Esophagus squamous epithelium (tissue), 5 donors: ENCODE measurements at regions not wholly inside any gene's neighbourhood (a gene's known extent, or its start where the extent isn't known, plus 50 kb on each side); places are given as distances from the start of the nearest gene placed in this dataset.

Experiments used
- DNase-seq: peaks from one replicate; lab custom pipeline; 2025; lab: John Stamatoyannopoulos, UW
- H3K27ac ChIP-seq, 4 donors: fragments of 200-600 bp; sonication (generic); one replicate each; pipeline ENCODE4 v1.5.1; 2016 to 2019; ENCODE audit warnings: mild to moderate bottlenecking in 1 of 4
- H3K27me3 ChIP-seq, 4 donors: fragments of 200-600 bp; sonication (generic); 1 replicate in 3 of 4; 2 replicates in 1 of 4; pipeline versions ENCODE4 v1.5.1 to v1.6.0; 2017 to 2021; ENCODE audit warnings: antibody characterized with exemption in 1 of 4
- H3K36me3 ChIP-seq, 3 donors: fragments of 200-600 bp; sonication (generic); one replicate each; pipeline ENCODE4 v1.5.1; 2016 to 2019
- H3K4me1 ChIP-seq, 3 donors: fragments of 200-600 bp; sonication (generic); one replicate each; pipeline ENCODE4 v1.5.1; 2017 to 2019
- H3K4me3 ChIP-seq, 4 donors: fragments of 200-600 bp; sonication (generic); 1 replicate in 3 of 4; 2 replicates in 1 of 4; pipeline ENCODE4 v1.5.1; 2016 to 2019; ENCODE audit warnings: mild to moderate bottlenecking in 2 of 4, moderate library complexity in 1 of 4
- H3K9me3 ChIP-seq, 3 donors: fragments of 200-600 bp; sonication (generic); one replicate each; pipeline ENCODE4 v1.5.1; 2016 to 2019
- POLR2A ChIP-seq, 4 donors: fragments of 450-650 bp; IDR thresholded peaks; one replicate each; pipeline ENCODE4 v1.6.1; 2017; ENCODE audit warnings: antibody characterized with exemption in 4 of 4, mild to moderate bottlenecking in 4 of 4, moderate library complexity in 3 of 4
- WGBS, 2 donors: methylation state at CpG; one replicate each; pipeline ENCODE4 v1.1.5; 2018; 5-methylcytosine and 5-hydroxymethylcytosine counted together
- intact Hi-C: fragments of 100-400 bp; cut with DNase I; formaldehyde crosslinking; loops from one replicate; pipeline ENCODE4 v1.15.0; 2022
- TF ChIP-seq, protein P1 (sequence below), 6 experiments: fragments of 450-650 bp in 4 of 6; fragments of 200-600 bp in 2 of 6; sonication (generic) in 2 of 6; IDR thresholded peaks; one replicate each; pipeline ENCODE4 v1.5.1; 2016 to 2019; ENCODE audit warnings: antibody characterized with exemption in 6 of 6, mild to moderate bottlenecking in 4 of 6, moderate library complexity in 4 of 6
- donor health status: DM: yes; HTN: yes; CAD: no.

DNA sequence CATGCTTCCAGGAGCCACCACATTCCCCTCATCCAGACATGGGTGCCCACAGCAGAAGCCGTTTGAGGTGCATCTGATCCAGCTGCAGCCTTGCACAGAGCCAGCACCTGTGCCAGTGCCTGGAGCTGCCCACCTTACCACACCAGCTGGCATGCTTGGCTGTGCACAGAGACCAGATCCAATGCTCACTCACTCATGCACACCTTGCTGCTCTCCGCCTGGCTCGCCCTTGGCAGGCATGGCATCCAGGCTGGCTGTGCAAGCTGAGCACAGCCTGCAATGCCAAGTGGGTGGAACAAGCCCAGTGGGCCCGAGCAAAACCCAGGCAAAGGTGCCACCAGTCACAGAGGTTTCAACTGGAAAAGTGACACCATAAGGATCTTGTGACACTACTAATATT, 66.9 kb upstream of the SEMA3A start:
- TF ChIP-seq POLR2A (IDR thresholded peaks at IDR 0.05) = no peak
- TF ChIP-seq, protein P1, sequence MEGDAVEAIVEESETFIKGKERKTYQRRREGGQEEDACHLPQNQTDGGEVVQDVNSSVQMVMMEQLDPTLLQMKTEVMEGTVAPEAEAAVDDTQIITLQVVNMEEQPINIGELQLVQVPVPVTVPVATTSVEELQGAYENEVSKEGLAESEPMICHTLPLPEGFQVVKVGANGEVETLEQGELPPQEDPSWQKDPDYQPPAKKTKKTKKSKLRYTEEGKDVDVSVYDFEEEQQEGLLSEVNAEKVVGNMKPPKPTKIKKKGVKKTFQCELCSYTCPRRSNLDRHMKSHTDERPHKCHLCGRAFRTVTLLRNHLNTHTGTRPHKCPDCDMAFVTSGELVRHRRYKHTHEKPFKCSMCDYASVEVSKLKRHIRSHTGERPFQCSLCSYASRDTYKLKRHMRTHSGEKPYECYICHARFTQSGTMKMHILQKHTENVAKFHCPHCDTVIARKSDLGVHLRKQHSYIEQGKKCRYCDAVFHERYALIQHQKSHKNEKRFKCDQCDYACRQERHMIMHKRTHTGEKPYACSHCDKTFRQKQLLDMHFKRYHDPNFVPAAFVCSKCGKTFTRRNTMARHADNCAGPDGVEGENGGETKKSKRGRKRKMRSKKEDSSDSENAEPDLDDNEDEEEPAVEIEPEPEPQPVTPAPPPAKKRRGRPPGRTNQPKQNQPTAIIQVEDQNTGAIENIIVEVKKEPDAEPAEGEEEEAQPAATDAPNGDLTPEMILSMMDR (IDR thresholded peaks at IDR 0.05) = no peak
- 42 to 47% methylated on average over 3 to 4 of the region's 4 CpGs for WGBS, 2 donors
- intact Hi-C loops = no loop called here
- no peaks in the 10 kb centered on the region for H3K36me3 ChIP-seq
- no peak overlapping the region for H3K4me3 ChIP-seq
- H3K4me1 ChIP-seq = no peaks in the 10 kb centered on the region
- no peaks in the 10 kb centered on the region for H3K27me3 ChIP-seq
- no peaks in the 10 kb centered on the region for H3K9me3 ChIP-seq
- H3K27ac ChIP-seq = no peak overlapping the region
- DNase-seq = no peak

DNA sequence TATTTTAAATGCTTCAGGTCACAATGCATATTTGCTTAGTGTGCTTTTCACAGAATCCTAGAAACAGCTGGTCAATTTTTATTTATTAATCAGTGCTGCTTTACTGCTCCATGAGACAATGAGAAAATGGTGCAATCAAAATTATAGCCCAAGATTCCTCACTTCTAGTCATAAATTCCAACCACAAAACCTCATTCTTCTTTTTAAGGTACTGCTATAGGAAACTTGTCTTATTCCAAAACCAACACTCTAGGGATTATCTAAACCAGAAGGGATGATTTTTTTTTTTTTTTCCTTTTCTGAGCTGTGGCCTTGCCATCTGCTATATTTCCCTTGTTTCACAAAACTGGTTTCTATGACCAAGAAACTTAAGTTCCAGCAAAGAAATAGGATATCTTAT, 64.0 kb upstream of the SEMA3A start:
- Histone ChIP-seq H3K4me3 (no peak overlapping the region), H3K36me3 (no peaks in the 10 kb centered on the region), H3K27ac (no peak overlapping the region), H3K27me3 (no peaks in the 10 kb centered on the region), H3K9me3 (no peaks in the 10 kb centered on the region), H3K4me1 (no peaks in the 10 kb centered on the region)
- no peak for DNase-seq
- intact Hi-C loops = no loop called here
- TF ChIP-seq POLR2A (IDR thresholded peaks at IDR 0.05) = no peak
- TF ChIP-seq, protein P1 (IDR thresholded peaks at IDR 0.05) = no peak

DNA sequence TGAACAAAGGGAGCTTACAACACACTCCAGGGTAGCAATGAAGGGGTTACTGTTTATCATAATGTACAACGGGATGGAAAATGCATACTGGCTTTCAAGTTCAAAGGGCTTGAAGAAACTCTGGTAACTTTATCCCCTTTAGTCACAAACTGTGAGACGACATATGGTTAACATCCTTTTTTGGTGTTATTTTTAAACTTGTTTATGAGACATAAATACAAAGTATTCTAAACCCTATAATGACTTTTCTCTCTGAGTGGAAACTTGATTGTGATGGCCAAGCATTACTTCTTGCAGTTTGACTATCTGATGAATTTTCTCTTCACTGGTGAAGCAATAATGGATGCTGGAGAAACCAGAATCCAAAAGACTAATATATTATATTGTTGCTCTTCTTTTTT, 62.0 kb upstream of the SEMA3A start:
- 33 to 49% methylated on average over 2 of the region's 2 CpGs for WGBS, 2 donors
- no peak for DNase-seq
- intact Hi-C loops = no loop called here

DNA sequence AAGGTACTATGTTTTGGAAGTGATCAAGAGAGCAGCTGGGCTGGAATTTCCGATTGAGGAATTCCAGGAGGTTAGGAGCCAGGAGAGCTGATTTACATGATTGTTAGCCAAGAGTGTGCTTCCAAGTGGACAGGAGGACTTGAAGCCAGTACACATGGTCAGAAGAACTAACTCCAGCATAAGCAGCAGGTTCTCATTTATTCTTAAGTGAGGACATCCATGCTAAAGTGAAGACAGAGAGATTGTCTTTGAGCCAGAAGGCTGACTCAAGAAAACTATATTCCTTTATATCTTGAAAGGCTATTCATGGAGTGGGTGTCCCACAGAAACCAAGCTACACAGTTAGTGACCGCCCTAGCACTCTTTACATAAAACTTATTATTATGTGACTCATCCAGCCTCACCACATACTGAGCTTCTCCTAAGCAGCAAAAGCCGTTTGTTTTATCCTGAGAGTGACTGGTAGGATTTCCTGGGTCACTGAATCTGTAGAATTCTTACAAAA, 56.7 kb upstream of the SEMA3A start:
- intact Hi-C loops = no loop called here
- Histone ChIP-seq H3K9me3 (no peaks in the 10 kb centered on the region), H3K27me3 (no peaks in the 10 kb centered on the region), H3K27ac (peak overlapping the region in 1 of 4 donors; percentile 30), H3K36me3 (no peaks in the 10 kb centered on the region), H3K4me3 (no peak overlapping the region), H3K4me1 (no peaks in the 10 kb centered on the region)
- WGBS, 2 donors = 48 to 50% methylated on average over 3 of the region's 3 CpGs
- DNase-seq = no peak
- TF ChIP-seq, protein P1 (IDR thresholded peaks at IDR 0.05) = no peak
- no peak for TF ChIP-seq POLR2A (IDR thresholded peaks at IDR 0.05)

More for the DNA sequence above, 62.0 kb upstream of the SEMA3A start:
- H3K36me3 ChIP-seq = no peaks in the 10 kb centered on the region
- no peaks in the 10 kb centered on the region for H3K4me1 ChIP-seq
- no peaks in the 10 kb centered on the region for H3K27me3 ChIP-seq
- H3K4me3 ChIP-seq = no peak overlapping the region
- TF ChIP-seq, protein P1 (IDR thresholded peaks at IDR 0.05) = no peak
- TF ChIP-seq POLR2A (IDR thresholded peaks at IDR 0.05) = no peak
- H3K27ac ChIP-seq = no peak overlapping the region
- H3K9me3 ChIP-seq = no peaks in the 10 kb centered on the region

DNA sequence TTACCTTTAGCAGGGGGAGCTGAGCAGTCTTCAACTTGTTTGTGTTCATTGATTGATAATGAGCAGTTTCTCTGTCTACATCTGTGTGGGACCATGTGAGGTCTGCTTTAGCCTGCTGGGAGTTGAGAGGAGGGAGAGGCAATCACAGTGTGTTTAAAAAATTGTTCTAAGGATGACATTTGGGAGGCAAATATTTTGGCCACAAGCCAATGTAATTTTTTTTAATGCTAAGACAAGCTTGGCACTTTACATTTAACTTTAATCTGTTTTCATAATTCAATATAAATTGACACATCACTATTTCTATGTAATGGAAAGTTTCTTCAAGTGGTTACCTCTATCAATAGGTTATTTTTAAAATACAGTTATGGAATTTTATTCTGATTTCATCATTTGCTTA, 55.9 kb upstream of the SEMA3A start:
- no peak overlapping the region for H3K27ac ChIP-seq
- TF ChIP-seq, protein P1 (IDR thresholded peaks at IDR 0.05) = no peak
- no peak for TF ChIP-seq POLR2A (IDR thresholded peaks at IDR 0.05)
- no peaks in the 10 kb centered on the region for H3K36me3 ChIP-seq
- no peaks in the 10 kb centered on the region for H3K27me3 ChIP-seq
- no peaks in the 10 kb centered on the region for H3K4me1 ChIP-seq
- H3K4me3 ChIP-seq = no peak overlapping the region
- H3K9me3 ChIP-seq = peaks cover 0 to 6% (median 4%) of the 10 kb centered on the region in 3 donors
- intact Hi-C loops = no loop called here
- no peak for DNase-seq
